HG02759 (cell line): ENCODE measurements at regions not wholly inside any gene's neighbourhood (a gene's known extent, or its start where the extent isn't known, plus 50 kb on each side); places are given as distances from the start of the nearest gene placed in this dataset.

ENCODE experiments used
- ATAC-seq: cut with Tn5 transposase; IDR thresholded peaks from one replicate; pipeline ENCODE4 v1.9.1; 2021; ENCODE audit warnings: mild to moderate bottlenecking, moderate library complexity; ENCODE audit not compliant: unreplicated experiment

- no peak for ATAC-seq
Observed at GRCh38 chr22:34879001-34879400, 187.0 kb upstream of the ISX start.

GRCh38 chr22:34880662-34881061, 185.3 kb upstream of the ISX start:
- ATAC-seq: no peak

- no peak for ATAC-seq
Observed at GRCh38 chr22:34881453-34881852, 184.5 kb upstream of the ISX start.

GRCh38 chr22:34885852-34886251, 180.1 kb upstream of the ISX start:
- ATAC-seq: no peak

- no peak for ATAC-seq
Observed at GRCh38 chr22:34886391-34886790, 179.6 kb upstream of the ISX start.

- no peak for ATAC-seq
Observed at GRCh38 chr22:34886812-34887211, 179.1 kb upstream of the ISX start.

GRCh38 chr22:34897126-34897525, 168.8 kb upstream of the ISX start:
- no peak for ATAC-seq

GRCh38 chr22:34902335-34902734, 163.6 kb upstream of the ISX start:
- ATAC-seq: no peak

- ATAC-seq: no peak
Observed at GRCh38 chr22:34903416-34903815, 162.5 kb upstream of the ISX start.

- no peak for ATAC-seq
Observed at GRCh38 chr22:34904486-34904885, 161.5 kb upstream of the ISX start.

- no peak for ATAC-seq
Observed at GRCh38 chr22:34913826-34914225, 152.1 kb upstream of the ISX start.

GRCh38 chr22:34914846-34915245, 151.1 kb upstream of the ISX start:
- ATAC-seq: no peak

- no peak for ATAC-seq
Observed at GRCh38 chr22:34917239-34917638, 148.7 kb upstream of the ISX start.

- ATAC-seq: no peak
Observed at GRCh38 chr22:34931026-34931425, 134.9 kb upstream of the ISX start.

GRCh38 chr22:34934261-34934660, 131.7 kb upstream of the ISX start:
- no peak for ATAC-seq

- ATAC-seq: no peak
Observed at GRCh38 chr22:34943830-34944229, 122.1 kb upstream of the ISX start.

- no peak for ATAC-seq
Observed at GRCh38 chr22:34946339-34946985, 119.5 kb upstream of the ISX start.

GRCh38 chr22:34950489-34950888, 115.5 kb upstream of the ISX start:
- no peak for ATAC-seq

- ATAC-seq: no peak
Observed at GRCh38 chr22:34951212-34951611, 114.7 kb upstream of the ISX start.

GRCh38 chr22:34960005-34960404, 106.0 kb upstream of the ISX start:
- ATAC-seq: no peak

GRCh38 chr22:34966980-34967565, 98.9 kb upstream of the ISX start:
- ATAC-seq: no peak

- no peak for ATAC-seq
Observed at GRCh38 chr22:34969001-34969790, 96.8 kb upstream of the ISX start.
